HG03097 (cell line): ENCODE measurements at regions not wholly inside any gene's neighbourhood (a gene's known extent, or its start where the extent isn't known, plus 50 kb on each side); places are given as distances from the start of the nearest gene placed in this dataset.
"Not testable (repeated sequence)": the region's sequence is repeated elsewhere in the genome, so short reads cannot be mapped to it uniquely, and the experiment has no call there.

Experiments used
- ATAC-seq: cut with Tn5 transposase; IDR thresholded peaks from one replicate; pipeline ENCODE4 v1.9.1; 2021; ENCODE audit not compliant: unreplicated experiment, low FRiP score

DNA sequence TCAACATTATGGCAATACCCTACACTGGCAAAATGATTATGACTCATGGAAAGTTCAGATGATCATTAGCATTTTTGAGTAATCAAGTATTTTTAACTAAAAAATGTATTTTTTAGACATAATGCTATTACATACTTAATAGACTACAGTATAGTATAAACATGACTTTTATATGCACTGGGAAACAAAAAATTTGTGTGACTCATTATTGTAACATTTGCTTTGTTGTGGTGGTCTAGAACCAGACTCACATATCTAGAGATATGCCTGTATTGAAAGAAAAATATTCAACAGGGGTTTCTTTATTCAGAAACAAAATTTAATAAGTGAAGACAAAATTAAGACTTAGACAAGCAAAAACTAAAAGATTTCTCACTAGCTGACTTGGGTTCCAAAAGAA is 385.3 kb upstream of the RIOK2 start:
- no peak for ATAC-seq

DNA sequence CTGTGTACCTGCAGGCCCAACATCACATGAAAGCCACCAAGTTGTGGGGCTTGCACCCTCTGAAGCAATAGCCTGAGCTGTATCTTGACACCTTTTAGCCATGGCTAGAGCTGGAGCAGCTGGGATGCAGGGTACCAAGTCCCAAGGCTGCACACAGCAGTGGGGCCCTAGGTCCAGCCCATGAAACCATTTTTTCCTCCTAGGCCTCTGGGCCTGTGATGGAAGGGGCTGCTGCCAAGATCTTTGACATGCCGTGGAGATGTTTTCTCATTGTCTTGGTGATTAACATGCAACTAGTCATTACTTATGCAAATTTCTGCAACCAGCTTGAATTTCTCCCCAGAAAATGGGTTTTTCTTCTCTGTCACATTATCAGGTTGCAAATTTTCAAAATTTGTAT is 387.2 kb upstream of the RIOK2 start:
- ATAC-seq: no peak

DNA sequence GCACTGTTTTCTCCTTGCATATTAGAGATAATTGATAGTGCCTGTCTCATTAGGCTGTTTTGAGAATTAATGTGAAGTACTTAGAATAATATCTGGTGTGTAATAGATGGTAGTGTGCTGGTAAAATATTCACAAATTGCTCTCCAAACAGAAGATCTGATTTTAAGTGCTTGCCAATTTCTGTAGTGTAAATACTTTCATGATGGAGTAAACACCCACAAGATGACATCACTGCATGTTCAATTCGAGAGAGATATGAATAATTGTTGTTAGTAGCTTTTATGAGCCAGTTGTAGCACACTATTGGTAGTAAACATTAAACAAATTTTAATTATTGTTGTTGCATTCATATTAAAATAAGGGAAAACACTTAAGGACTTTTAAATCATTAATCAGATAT is 392.3 kb upstream of the RIOK2 start:
- no peak for ATAC-seq

DNA sequence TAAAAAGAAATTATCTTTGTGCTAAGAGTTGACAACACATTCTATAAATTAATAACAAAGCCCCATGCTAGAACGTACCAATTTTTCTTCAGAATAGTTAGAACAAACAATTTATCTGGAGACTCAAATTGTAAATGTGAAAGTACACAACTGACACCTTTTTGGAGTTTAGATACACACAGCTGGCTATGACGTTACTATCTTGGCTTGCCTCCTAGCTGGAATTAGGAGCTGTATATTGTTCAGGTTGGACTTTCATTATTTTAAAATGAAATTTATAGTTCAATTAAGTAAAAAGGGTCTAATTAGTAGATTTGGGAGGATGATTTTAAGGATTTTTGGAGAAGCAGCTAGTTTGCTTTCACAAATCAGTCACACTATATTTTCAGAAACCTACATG is 393.9 kb upstream of the RIOK2 start:
- no peak for ATAC-seq

DNA sequence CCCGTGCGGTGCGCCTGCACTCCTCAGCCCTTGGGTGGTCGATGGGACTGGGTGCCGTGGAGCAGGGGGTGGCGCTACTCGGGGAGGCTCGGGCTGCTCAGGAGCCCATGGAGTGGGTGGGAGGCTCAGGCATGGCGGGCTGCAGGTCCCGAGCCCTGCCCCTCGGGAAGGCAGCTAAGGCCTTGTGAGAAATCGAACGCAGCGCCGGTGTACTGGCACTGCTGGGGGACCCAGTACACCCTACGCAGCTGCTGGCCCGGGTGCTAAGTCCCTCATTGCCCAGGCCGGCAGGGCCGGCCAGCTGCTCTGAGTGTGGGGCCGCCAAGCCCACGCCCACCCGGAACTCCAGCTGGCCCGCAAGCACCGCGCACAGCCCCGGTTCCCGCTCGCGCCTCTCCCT is 396.9 kb upstream of the RIOK2 start:
- ATAC-seq: not testable (repeated sequence)

DNA sequence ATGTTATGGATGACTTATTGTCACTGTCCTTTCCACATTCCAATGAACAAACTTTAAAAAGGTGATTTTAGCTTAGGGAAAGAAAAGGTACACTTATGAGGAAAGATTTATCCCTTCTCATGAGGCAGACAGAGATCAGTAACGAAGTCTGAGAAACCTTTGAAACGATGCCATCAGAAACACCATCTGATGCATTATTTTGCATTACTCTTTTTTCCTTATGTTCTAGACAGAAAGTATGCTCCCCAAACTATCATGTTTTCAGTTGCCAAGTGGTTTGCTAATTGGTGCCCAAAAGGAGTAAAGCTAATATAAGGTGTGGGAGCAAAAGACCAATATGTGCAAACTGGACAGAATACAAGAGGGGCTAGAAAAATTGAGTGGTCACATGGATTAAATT is 397.7 kb upstream of the RIOK2 start:
- no peak for ATAC-seq

DNA sequence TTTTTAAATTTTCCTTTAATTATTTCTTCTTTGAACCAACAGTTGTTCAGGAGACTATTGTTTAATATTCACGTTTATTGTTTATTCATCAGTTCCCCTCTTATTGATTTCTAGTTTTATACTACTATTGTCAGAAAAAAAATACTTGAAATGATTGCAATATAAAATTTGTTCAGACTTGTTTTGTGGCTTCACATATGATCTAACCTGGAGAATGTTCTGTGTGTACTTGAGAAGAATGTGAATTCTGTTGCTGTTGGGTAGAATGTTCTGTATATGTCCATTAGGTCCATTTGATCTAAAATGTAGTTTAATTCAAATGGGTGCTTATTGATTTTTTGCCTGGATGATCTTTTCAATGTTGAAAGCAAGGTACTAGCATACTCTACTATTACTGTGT is 408.7 kb upstream of the RIOK2 start:
- ATAC-seq: no peak

DNA sequence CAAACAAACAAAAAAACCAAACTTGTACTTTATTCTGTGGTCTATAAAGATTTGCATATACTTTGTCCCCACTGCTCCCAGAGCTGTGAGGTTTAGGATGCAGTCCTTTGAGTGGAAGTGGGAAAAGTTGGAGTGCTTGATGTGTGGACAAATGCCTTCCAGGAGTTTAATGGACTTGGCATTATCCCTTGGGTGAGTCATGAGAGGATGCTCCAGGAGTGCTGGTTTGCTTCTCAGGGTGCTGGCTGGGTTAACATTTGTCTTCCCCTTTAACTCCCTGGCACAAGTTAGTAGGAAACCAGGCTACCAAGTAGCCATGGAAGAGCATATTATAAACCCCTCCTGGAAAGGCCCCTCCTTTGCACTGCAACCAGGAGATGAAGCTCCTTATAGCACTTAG is 417.4 kb upstream of the RIOK2 start:
- ATAC-seq: no peak

DNA sequence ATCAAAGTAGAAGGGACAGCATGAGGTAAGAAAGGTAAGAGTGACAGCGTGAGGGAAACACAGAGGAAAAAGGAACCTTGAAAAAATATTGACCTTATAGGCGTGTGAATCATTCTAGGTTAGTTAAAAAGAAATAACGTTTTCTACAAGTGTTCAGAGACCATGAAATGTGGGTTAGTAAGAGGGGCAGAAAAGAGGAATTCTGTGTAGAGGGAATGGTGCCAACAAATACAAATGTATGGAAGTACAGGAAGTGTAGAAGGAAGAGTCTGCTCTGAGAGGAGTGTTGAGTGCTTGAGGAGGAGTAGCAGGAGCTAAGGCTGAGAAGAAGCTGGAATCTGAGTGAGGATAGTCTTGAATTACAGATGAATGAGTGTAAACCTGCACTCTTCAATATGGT is 418.6 kb upstream of the RIOK2 start:
- ATAC-seq: no peak

DNA sequence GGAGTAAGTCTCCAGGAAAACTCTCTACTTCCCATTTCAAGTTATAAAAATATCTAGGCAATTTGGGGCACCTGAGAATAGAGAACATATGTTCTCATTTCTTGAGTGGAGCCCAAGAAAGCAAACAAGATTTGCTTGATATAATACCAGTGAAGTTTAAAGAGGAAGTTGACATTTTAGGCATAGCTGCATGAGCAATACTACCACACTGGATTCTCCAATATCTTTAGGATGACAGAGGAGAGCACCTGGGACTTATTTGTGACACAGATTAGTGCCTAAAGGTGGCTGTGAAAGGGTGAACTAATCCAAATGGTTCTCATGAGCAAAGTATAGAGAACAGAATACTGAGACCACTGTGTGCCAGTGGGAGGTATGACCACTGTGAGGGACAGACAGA is 423.5 kb upstream of the RIOK2 start:
- ATAC-seq: no peak

DNA sequence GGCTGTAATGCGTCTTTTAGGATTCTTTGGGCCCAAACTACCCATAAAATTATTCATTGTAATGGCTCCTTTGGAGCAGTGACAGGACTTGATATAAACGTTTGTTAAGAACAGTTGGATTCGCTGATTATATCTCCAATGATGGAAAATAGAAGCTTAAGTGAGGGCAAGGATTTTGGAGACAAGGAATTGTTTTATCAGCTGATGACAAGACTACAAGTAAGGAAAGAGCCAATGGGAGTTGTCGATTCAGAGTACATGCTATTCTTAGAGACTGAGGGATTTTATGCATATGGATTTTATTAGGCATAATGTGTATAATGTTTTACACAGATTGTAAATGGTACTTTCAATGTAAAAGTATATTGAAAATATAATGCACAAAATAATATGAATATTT is 425.5 kb upstream of the RIOK2 start:
- ATAC-seq: no peak

DNA sequence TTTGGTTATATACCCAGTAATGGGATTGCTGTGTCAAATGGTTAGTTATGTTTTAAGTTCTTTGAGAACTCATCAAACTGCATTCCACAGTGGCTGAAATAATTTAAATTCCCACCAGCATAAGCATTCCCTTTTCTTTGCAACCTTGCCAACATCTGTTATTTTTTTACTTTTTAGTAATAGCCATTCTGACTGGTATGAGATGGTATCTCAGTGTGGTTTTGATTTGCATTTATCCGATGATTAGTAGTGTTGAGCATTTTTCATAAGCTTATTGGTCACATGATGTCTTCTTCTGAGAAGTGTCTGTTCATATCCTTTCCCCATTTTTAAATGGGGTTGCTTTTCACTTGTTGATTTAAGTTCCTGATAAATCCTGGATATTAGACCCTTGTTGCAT is 435.7 kb upstream of the RIOK2 start:
- no peak for ATAC-seq

DNA sequence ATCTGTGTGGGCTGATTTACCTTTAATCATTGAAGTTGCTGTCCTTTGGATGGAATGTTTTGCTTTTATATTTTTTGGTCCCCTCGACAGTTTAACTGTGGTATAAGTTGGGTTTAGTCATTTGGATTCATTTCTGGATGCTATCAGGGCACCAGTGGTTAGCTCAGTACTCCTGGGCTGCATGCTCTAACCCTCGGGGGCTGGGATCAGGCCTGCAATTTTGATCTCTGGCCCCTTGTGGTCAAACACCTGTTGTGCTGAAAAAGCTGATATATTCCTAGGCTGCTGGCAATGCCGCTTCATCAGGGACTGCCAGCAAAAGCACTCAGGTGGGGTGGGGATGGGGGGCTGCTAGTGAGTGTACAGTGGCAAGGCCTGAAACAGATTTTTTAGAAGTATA is 440.4 kb upstream of the RIOK2 start:
- no peak for ATAC-seq

DNA sequence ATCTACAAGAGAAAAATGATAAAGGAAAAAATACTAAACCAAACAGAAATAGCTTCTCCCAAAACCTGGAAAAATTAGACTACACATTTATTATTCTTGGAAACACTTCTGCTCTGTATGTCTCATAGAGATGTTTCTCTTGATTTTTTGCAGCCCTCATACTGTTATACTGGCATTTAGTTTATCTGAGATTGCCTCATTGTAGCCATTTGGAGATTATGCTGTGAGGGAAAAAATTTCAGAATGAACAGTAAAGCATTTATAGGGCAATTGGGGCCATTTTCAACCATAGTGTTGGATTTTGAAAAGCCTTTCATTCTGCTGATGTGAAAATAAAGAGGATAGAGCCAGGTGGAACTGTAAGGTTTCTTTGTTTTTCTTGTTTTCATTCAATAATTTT is 441.8 kb upstream of the RIOK2 start:
- ATAC-seq: no peak

DNA sequence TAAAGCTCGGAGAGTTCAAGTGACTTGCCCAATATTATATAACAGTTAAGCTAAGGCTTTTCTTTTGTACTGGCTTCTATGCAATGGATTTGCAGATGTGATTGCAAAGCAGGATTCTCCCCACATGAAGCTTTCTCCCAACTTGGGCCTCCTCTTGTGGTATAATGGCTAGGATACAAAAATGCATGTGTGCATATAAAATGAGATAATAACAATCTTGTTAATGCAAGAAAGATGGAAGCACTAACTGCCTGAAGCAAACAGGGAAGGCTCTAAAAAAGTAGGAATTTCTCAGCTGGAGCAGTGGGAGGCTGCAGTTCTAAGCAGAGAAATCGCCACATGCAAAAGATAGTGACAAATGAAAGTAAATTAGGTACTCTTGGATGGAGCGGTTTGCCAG is 444.2 kb upstream of the RIOK2 start:
- ATAC-seq: no peak

DNA sequence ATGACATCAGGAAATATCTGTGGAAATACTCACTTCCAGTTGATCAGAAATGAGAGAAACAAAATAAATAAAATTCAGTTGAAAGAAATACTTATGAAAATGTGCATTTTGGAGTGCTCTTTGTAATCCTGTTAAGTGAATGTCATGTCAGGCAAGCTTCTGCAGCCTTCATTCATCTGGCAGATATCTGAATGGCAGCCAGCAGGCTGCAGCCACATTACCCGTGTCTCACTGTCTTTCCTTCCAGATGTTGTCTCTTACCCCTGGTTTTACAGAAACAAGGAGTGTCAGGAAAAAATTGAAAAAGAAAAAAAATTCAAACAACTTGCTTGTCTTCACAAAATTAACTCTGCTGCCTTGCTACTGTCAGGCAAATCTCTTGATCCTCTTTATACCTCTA is 445.0 kb upstream of the RIOK2 start:
- ATAC-seq: no peak

DNA sequence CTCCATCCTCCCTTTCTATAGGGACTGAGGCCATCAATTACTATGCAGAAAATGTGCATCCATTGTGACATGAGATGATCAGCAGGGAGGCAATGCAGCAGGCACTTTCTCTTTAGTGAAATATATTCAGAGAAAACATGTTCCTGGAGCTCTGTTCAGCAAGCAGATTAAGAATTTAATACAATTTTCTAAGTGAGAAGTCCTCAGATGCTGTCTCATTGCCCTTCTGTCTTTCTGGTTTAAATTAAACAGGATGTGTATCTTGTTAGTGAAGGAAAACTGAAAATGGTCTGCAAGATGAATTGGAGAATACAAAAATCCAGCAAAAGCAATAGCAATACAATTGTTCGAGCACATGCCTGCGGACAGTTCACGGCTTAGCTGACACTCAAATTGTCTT is 445.8 kb upstream of the RIOK2 start:
- no peak for ATAC-seq

DNA sequence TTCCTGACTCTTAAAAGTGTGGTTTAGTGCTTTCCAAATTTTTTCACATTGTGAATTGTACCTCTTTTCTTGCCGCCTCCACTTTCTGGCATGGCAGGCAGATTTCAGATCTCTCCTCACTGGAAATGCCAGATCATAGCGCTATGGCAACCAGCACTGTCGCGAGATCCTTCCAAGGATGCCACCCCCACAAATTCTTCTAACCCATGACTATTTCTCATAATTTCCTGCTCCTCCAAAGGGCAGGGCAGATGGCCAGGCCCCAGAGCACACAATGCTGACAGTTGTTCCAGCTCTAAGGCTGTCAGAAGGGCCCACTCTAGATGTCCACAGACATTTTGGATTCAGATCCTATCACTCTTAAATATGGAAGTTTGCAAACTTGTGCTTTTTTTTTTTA is 446.2 kb upstream of the RIOK2 start:
- ATAC-seq: no peak

DNA sequence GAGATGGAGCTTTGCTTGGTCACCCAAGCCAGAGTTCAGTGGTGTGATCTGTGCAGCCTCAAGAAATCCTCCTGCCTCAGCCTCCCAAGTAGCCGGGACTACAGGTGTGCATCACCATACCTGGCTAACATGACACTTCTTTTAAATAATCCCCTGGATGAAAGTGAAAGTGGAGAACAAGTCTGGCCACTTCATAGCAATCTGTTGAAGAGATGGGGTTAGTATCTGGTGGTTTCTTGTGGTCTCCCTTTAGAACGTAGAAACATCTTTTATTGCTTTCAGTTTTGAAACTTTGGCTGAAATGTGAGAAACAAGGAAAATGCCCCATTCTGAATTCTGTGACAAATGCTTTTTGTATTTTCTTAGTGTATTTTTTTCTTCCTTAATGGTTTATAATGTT is 452.5 kb upstream of the RIOK2 start:
- no peak for ATAC-seq

DNA sequence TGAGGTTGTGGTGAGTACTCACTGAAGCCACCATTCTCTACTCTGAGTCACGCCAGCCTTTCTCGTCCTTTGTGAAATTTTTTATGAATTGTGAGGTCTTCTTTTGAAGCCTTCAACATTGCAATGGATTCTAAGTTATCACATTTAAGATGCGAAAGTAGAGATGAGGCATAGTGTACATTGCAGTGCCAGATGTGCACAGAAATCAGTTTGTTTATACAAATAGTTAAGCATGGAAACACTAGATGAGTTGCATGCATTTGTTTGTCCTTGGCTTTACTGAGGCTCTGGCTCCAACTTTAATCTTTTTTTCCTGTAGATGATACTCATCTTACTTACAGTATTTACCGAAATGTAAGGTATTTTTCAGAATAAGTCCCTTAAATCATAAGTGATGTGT is 453.7 kb upstream of the RIOK2 start:
- no peak for ATAC-seq

DNA sequence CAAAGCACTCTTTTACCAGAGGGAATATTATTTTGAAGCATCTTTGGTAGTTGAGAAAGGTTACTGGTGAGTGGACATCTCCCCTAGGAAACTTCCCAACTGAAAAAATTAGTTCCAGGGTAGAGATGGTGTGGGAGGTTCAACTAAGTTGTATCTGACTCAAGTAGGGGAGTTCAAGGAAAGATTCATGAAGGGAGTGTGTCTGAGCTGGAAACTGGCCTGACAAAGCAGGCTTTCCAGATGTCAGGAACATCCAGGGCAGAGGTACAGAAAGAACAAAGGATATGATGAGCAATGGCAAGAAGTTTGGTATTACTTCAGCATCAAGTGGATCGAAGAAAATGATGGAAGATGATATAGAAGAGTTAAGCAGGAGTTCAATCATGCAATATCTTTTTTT is 458.0 kb upstream of the RIOK2 start:
- ATAC-seq: no peak

DNA sequence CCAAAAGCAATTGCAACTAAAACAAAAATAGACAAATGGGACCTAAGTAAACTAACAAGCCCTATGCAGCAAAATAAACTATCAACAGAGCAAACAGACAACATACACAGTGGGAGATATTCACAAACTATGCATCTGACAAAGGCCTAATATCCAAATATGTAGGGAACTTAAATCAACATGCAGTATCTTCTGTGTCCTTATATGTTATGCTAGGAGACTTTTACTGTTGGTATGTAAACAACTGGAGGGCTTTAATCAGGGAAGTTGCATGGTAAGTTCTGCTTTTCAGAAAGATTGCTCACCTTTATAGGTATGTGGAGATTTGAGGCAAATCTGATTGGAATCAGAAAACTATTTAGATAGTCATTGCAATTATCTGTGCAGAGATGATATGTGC is 461.2 kb upstream of the RIOK2 start:
- no peak for ATAC-seq

DNA sequence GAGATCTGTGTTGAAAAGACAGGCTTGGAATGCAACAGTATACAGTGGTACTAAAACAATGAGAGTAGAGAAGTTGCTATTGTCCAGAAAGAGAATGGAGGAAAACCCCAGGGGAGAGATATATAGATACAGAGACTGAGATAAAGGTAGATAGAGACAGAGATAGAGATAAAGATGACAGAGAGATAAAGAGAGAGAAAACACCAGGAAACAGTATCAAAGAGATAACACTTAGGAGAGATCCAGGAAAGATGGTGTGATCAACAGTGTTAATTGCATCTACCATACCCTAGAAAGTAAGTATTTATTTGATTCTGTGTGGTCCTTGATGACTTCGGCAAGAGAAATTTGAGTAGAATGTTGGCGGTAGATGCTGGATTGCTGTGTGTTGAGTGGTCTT is 461.8 kb upstream of the RIOK2 start:
- no peak for ATAC-seq

DNA sequence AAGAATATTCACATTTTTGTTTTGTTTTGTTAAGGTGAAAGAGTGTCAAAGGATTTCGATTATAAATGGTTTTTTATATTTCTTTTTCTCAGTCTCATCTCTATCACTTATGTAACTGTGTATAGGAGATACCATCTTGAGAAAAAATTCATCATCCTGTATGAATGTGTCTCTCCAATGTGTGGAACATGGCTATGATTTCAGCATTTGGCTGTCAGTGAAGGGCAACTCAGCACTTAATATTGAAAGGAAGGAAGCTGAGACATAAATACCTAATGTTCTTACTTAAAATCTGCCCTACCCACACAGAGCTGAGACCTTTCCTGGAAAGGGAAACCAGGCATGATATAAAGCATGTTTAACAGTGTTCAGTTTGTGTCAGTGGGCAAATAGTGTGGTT is 474.2 kb upstream of the RIOK2 start:
- ATAC-seq: no peak
